A549 (cell line): ENCODE measurements at regions not wholly inside any gene's neighbourhood (a gene's known extent, or its start where the extent isn't known, plus 50 kb on each side); places are given as distances from the start of the nearest gene placed in this dataset.

Experiments
- ATAC-seq, 2 experiments: fragments of 200-7000 bp in 1 of 2; fragments of >200 bp in 1 of 2; cut with Nextera tagmentation in 1 of 2; cut with Tn5 transposase in 1 of 2; 3 replicates each; pipeline versions ENCODE4 v1.8.0 to v1.9.1; 2018 to 2020; ENCODE audit warnings: mild to moderate bottlenecking in 1 of 2, moderate library complexity in 1 of 2
- CTCF ChIA-PET: fragments of 300-600 bp; sonication (Branson Sonifier 250); formaldehyde crosslinking; extraction: SDS; loops from one replicate; lab custom pipeline; 2021; ENCODE audit warnings: antibody characterized with exemption, inconsistent platforms; lab: Yijun Ruan, JAX
- POLR2A ChIA-PET: fragments of 350-600 bp; formaldehyde crosslinking; extraction: SDS; loops from one replicate; lab custom pipeline; 2021; ENCODE audit warnings: antibody characterized with exemption, inconsistent platforms; lab: Yijun Ruan, JAX
- DNase-seq, 2 experiments: peaks; one replicate each; pipeline versions ENCODE4 v3.0.0 to v3.0.0-alpha.2; 2011 to 2016; ENCODE audit warnings: low read depth in 1 of 2, low spot score in 1 of 2
- FAIRE-seq: peaks from 2 replicates; lab custom pipeline; 2011; peaks lifted over from hg19 to GRCh38; lab: Jason Lieb, UNC
- H3K27ac ChIP-seq, 2 experiments: fragments of >200 bp; sonication (Bioruptor Twin); formaldehyde crosslinking; 3 replicates each; pipeline ENCODE4 v1.5.1; 2016 to 2017
- H3K4me1 ChIP-seq: fragments of >200 bp; sonication (Bioruptor Twin); formaldehyde crosslinking; 3 replicates; pipeline ENCODE4 v1.6.1; 2016
- H3K4me2 ChIP-seq: fragments of >200 bp; sonication (Bioruptor Twin); formaldehyde crosslinking; 3 replicates; pipeline ENCODE4 v1.6.1; 2016
- H3K4me3 ChIP-seq: fragments of >200 bp; sonication (Bioruptor Twin); formaldehyde crosslinking; 3 replicates; pipeline ENCODE4 v1.5.1; 2016
- H3K9me3 ChIP-seq: fragments of >200 bp; sonication (Bioruptor Twin); formaldehyde crosslinking; 3 replicates; pipeline ENCODE4 v1.6.1; 2016
- ATOH8 ChIP-seq: fragments of 250-450 bp; sonication (Bioruptor Pico); IDR thresholded peaks from 2 replicates; pipeline ENCODE4 v1.5.0; 2020; ENCODE audit warnings: low read depth, mild to moderate bottlenecking, moderate library complexity
- BCL3 ChIP-seq: fragments of >200 bp; sonication (Bioruptor Twin); formaldehyde crosslinking; IDR thresholded peaks from 3 replicates; pipeline ENCODE4 v1.6.1; 2016
- BHLHE40 ChIP-seq: IDR thresholded peaks from 2 replicates; pipeline ENCODE4 v1.6.1; 2012; ENCODE audit warnings: low read depth, low read length, inconsistent platforms
- CBX2 ChIP-seq: fragments of 200-600 bp; sonication (generic); IDR thresholded peaks from 2 replicates; pipeline ENCODE4 v1.6.1; 2016; ENCODE audit warnings: low read depth, mild to moderate bottlenecking, borderline replicate concordance
- CBX8 ChIP-seq: fragments of 200-600 bp; sonication (generic); IDR thresholded peaks from 2 replicates; pipeline ENCODE4 v1.6.1; 2016
- CEBPB ChIP-seq, 2 experiments: fragments of >200 bp in 1 of 2; sonication (Bioruptor Twin) in 1 of 2; formaldehyde crosslinking in 1 of 2; IDR thresholded peaks; 2 replicates each; pipeline ENCODE4 v1.6.1; 2012 to 2016
- CHD2 ChIP-seq: fragments of 150-350 bp; IDR thresholded peaks from 2 replicates; pipeline ENCODE4 v1.6.1; 2014; ENCODE audit warnings: low read length; ENCODE audit not compliant: partially characterized antibody
- CTCF ChIP-seq: fragments of >200 bp; sonication (Bioruptor Twin); formaldehyde crosslinking; IDR thresholded peaks from 3 replicates; pipeline ENCODE4 v1.5.1; 2016
- FOXS1 ChIP-seq: fragments of 250-450 bp; sonication (Bioruptor Pico); IDR thresholded peaks from 2 replicates; pipeline ENCODE4 v1.5.0; 2020; ENCODE audit warnings: mild to moderate bottlenecking, moderate library complexity
- GATA3 ChIP-seq: IDR thresholded peaks from 2 replicates; pipeline ENCODE4 v1.6.1; 2012; ENCODE audit warnings: borderline replicate concordance
- HDAC2 ChIP-seq: fragments of 200-600 bp; sonication (generic); IDR thresholded peaks from 2 replicates; pipeline ENCODE4 v1.6.1; 2016
- HES2 ChIP-seq: fragments of >200 bp; sonication (Bioruptor Twin); formaldehyde crosslinking; IDR thresholded peaks from 2 replicates; pipeline ENCODE4 v1.6.1; 2016
- HOXB13 ChIP-seq: fragments of 250-450 bp; sonication (Bioruptor Pico); IDR thresholded peaks from 2 replicates; pipeline ENCODE4 v1.5.0; 2020; ENCODE audit warnings: low read depth, mild to moderate bottlenecking, moderate library complexity
- KDM1A ChIP-seq: fragments of 200-600 bp; sonication (generic); IDR thresholded peaks from 2 replicates; pipeline ENCODE4 v1.6.1; 2016; ENCODE audit warnings: low read depth, mild to moderate bottlenecking
- MAFK ChIP-seq: fragments of 450-650 bp; IDR thresholded peaks from 2 replicates; pipeline ENCODE4 v1.6.1; 2014; ENCODE audit not compliant: partially characterized antibody
- MAX ChIP-seq: IDR thresholded peaks from 2 replicates; pipeline ENCODE4 v1.6.1; 2012
- MAZ ChIP-seq: fragments of 150-350 bp; IDR thresholded peaks from 2 replicates; pipeline ENCODE4 v1.6.1; 2014; ENCODE audit warnings: antibody characterized with exemption, low read depth, low read length, borderline replicate concordance
- NFE2L2 ChIP-seq: fragments of 150-350 bp; conservative IDR thresholded peaks from 2 replicates; pipeline ENCODE4 v1.6.1; 2014; ENCODE audit warnings: low read length
- NPAS2 ChIP-seq: fragments of 250-450 bp; sonication (Bioruptor Pico); IDR thresholded peaks from 2 replicates; pipeline ENCODE4 v1.8.0; 2022; ENCODE audit warnings: mild to moderate bottlenecking, moderate library complexity, borderline replicate concordance
- NR3C1 ChIP-seq: fragments of >200 bp; sonication (Bioruptor Twin); formaldehyde crosslinking; IDR thresholded peaks from 3 replicates; pipeline ENCODE4 v1.6.1; 2017
- PBX3 ChIP-seq: IDR thresholded peaks from 2 replicates; pipeline ENCODE4 v1.6.1; 2012
- PHF8 ChIP-seq: fragments of 200-600 bp; sonication (generic); IDR thresholded peaks from 2 replicates; pipeline ENCODE4 v1.6.1; 2016; ENCODE audit warnings: low read depth, mild to moderate bottlenecking, antibody characterized with exemption, moderate library complexity, borderline replicate concordance
- POLR2AphosphoS2 ChIP-seq: conservative IDR thresholded peaks from 2 replicates; pipeline ENCODE4 v1.6.1; 2012; ENCODE audit warnings: low read length, improper control_type of control experiment, inconsistent platforms
- RAD21 ChIP-seq, 2 experiments: fragments of >200 bp in 1 of 2; sonication (Bioruptor Twin) in 1 of 2; formaldehyde crosslinking in 1 of 2; IDR thresholded peaks in 1 of 2; conservative IDR thresholded peaks in 1 of 2; 2 replicates in 1 of 2; 3 replicates in 1 of 2; pipeline ENCODE4 v1.6.1; 2012 to 2018; ENCODE audit warnings: inconsistent platforms in 1 of 2
- RCOR1 ChIP-seq: fragments of 150-350 bp; IDR thresholded peaks from 2 replicates; pipeline ENCODE4 v1.6.1; 2014; ENCODE audit warnings: antibody characterized with exemption, low read length, low read depth
- REST ChIP-seq: fragments of 200-600 bp; sonication (generic); IDR thresholded peaks from 2 replicates; pipeline ENCODE4 v1.6.1; 2016; ENCODE audit warnings: antibody characterized with exemption, mild to moderate bottlenecking, moderate library complexity
- TFCP2L1 ChIP-seq: fragments of 250-450 bp; sonication (Bioruptor Pico); IDR thresholded peaks from 2 replicates; pipeline ENCODE4 v1.5.0; 2021; ENCODE audit warnings: mild to moderate bottlenecking
- TP53 ChIP-seq: fragments of 250-450 bp; sonication (Bioruptor Pico); IDR thresholded peaks from 2 replicates; pipeline ENCODE4 v1.5.0; 2021; ENCODE audit warnings: mild to moderate bottlenecking, moderate library complexity
- WGBS: methylation state at CpG from one replicate; pipeline ENCODE4 v1.1.6; 2017; ENCODE audit errors: missing lambda C conversion rate; 5-methylcytosine and 5-hydroxymethylcytosine counted together

- TF ChIP-seq BHLHE40, result no peak
- no peak for TF ChIP-seq RAD21 (conservative IDR thresholded peaks at IDR 0.05 in 1 of 2, IDR thresholded peaks at IDR 0.05 in 1 of 2)
- no peak for TF ChIP-seq CBX2
- no peak for TF ChIP-seq MAX
- no peak for TF ChIP-seq HES2
- TF ChIP-seq KDM1A, result no peak
- no peak for TF ChIP-seq CEBPB (IDR thresholded peaks at IDR 0.05)
- no peak for TF ChIP-seq FOXS1 (CRISPR knock-in tag)
- TF ChIP-seq HDAC2, result no peak
- TF ChIP-seq RCOR1, result no peak
- TF ChIP-seq NPAS2 (CRISPR knock-in tag), result no peak
- no peak for TF ChIP-seq TP53
- TF ChIP-seq GATA3, result no peak
- no peak for TF ChIP-seq ATOH8 (CRISPR knock-in tag)
- TF ChIP-seq, all 56 proteins: peak for 0
- no peak for DNase-seq
- Histone ChIP-seq H3K4me1 (no peaks in the 10 kb centered on the region), H3K4me3 (no peak overlapping the region), H3K27ac (no peak overlapping the region), H3K4me2 (no peak overlapping the region), H3K9me3 (peaks cover 6% of the 10 kb centered on the region; the same call in 1 of the 3 replicates)
- no peak for FAIRE-seq
- ATAC-seq, result no peak
- WGBS, result 5% methylated on average over 2 of the region's 2 CpGs
- CTCF ChIA-PET, result interaction anchor here (1.3 to 1.5 kb wide), 2 partner anchors 24 to 111 kb away, joined by 3 to 4 read pairs; no protein-coding TSS in a partner anchor
- POLR2A ChIA-PET, result no interaction called here
Observed at GRCh38 chr10:52668024-52668423, 104.6 kb downstream of the MBL2 start.

- no peak for ATAC-seq
- Histone ChIP-seq H3K9me3 (no peaks in the 10 kb centered on the region), H3K4me2 (no peak overlapping the region), H3K27ac (no peak overlapping the region), H3K4me3 (no peak overlapping the region), H3K4me1 (no peaks in the 10 kb centered on the region)
- TF ChIP-seq BCL3 (no peak), CHD2 (no peak), TFCP2L1 (CRISPR knock-in tag) (no peak), NR3C1 (no peak), KDM1A (no peak), HES2 (no peak), NPAS2 (CRISPR knock-in tag) (no peak), PBX3 (no peak), HOXB13 (CRISPR knock-in tag) (no peak), CBX8 (no peak), CTCF (no peak), NFE2L2 (no peak), MAFK (no peak), FOXS1 (CRISPR knock-in tag) (no peak), PHF8 (no peak), MAZ (no peak), REST (no peak), POLR2AphosphoS2 (no peak)
- DNase-seq, result no peak
- 25% methylated on average over 1 of the region's 1 CpG for WGBS
- ChIA-PET POLR2A (no interaction called here), CTCF (interaction anchor here (1.6 kb wide), 1 partner anchor 56 kb away, joined by 4 read pairs; no protein-coding TSS in a partner anchor)
- no peak for FAIRE-seq
Observed at GRCh38 chr10:52672880-52673279, 99.7 kb downstream of the MBL2 start.
